Sigmoid colon (tissue), 4 donors: ENCODE measurements at regions not wholly inside any gene's neighbourhood (a gene's known extent, or its start where the extent isn't known, plus 50 kb on each side); places are given as distances from the start of the nearest gene placed in this dataset.

ENCODE experiments used
- CTCF ChIP-seq, 4 experiments: fragments of 450-650 bp in 3 of 4; fragments of 200-600 bp in 1 of 4; IDR thresholded peaks; one replicate each; pipeline ENCODE4 v1.5.1; 2016 to 2019; ENCODE audit warnings: antibody characterized with exemption in 4 of 4, mild to moderate bottlenecking in 3 of 4, moderate library complexity in 2 of 4
- EP300 ChIP-seq, 4 donors: sonication (generic); formaldehyde crosslinking; IDR thresholded peaks; one replicate each; pipeline ENCODE4 v1.6.1; 2017; ENCODE audit warnings: antibody characterized with exemption in 4 of 4
- POLR2A ChIP-seq, 2 donors: fragments of 450-650 bp; IDR thresholded peaks; one replicate each; pipeline ENCODE4 v1.6.1; 2016; ENCODE audit warnings: antibody characterized with exemption in 2 of 2, mild to moderate bottlenecking in 2 of 2, moderate library complexity in 2 of 2

- no peak for TF ChIP-seq EP300 (IDR thresholded peaks at IDR 0.05)
- no peak for TF ChIP-seq POLR2A (IDR thresholded peaks at IDR 0.05)
- TF ChIP-seq CTCF (IDR thresholded peaks at IDR 0.05): no peak
Observed at GRCh38 chr2:83970217-83970929, 488.7 kb downstream of the SUCLG1 start.
